ENCODE measurements at regions not wholly inside any gene's neighbourhood (a gene's known extent, or its start where the extent isn't known, plus 50 kb on each side); places are given as distances from the start of the nearest gene placed in this dataset.
"Not testable (repeated sequence)": the region's sequence is repeated elsewhere in the genome, so short reads cannot be mapped to it uniquely, and the experiment has no call there.

DNA sequence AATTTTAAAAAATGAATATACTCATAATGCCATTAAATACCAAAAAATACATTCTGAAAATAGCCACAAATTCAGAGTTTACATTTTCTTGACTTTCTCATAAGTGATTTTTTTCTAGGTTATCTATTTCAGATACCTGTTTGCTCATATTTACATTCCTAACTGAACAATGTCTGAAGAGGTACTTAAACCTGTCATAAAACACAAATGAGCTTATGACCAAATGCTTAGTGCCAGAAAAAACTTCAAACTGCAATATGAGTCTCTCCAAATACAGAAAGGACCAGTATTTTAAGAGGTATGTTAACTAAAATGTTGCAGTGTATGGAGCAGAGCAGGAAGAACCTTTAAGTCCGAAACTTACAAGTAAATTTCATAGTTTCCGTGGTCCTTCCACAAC lies 101.7 kb upstream of the FAN1 start:
- not testable (repeated sequence) for H2AFZ ChIP-seq (ENCODE audit: low read depth, low read length); H3K79me2 ChIP-seq (ENCODE audit: insufficient read depth, low read length); ATAC-seq (ENCODE audit: insufficient read depth, low read depth); H3K4me3 ChIP-seq (ENCODE audit: low read depth in 1 of 2, low read length in 2 of 2); H3K27ac ChIP-seq (ENCODE audit: low read length); H4K20me1 ChIP-seq (ENCODE audit: insufficient read depth, low read length); H3K4me1 ChIP-seq (ENCODE audit: insufficient read depth, low read length); DNase-seq; H3K36me3 ChIP-seq (ENCODE audit: insufficient read depth, low read length); H3K4me2 ChIP-seq (ENCODE audit: insufficient read depth, low read length); H3K27me3 ChIP-seq (ENCODE audit: insufficient read depth, low read length, poor library complexity); H3K9ac ChIP-seq (ENCODE audit: low read depth, low read length); H3K9me3 ChIP-seq (ENCODE audit: insufficient read depth, low read length, severe bottlenecking)

DNA sequence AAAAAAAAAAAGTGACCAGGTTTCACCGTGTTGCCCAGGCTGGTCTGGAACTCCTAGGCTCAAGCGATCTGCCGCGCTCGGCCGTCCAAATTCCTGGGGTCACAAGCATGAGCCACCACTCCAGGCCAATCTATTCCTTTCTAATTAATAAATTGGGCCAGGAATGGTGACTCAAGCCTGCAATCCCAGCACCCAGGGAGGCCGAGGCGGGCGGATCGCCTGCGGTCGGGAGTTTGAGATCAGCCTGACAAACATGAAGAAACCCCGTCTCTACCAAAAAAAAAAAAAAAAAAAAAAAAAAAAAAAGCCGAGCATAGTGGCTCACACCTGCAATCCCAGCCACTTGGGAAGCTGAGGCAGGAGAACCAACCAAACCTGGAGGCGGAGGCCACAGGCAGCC lies 100.0 kb upstream of the FAN1 start:
- not testable (repeated sequence) for H4K20me1 ChIP-seq (ENCODE audit: insufficient read depth, low read length); H3K27me3 ChIP-seq (ENCODE audit: insufficient read depth, low read length, poor library complexity); H3K79me2 ChIP-seq (ENCODE audit: insufficient read depth, low read length); ATAC-seq (ENCODE audit: insufficient read depth, low read depth); H3K9ac ChIP-seq (ENCODE audit: low read depth, low read length); H3K4me1 ChIP-seq (ENCODE audit: insufficient read depth, low read length); H3K36me3 ChIP-seq (ENCODE audit: insufficient read depth, low read length); H3K27ac ChIP-seq (ENCODE audit: low read length); DNase-seq; H3K4me3 ChIP-seq (ENCODE audit: low read depth in 1 of 2, low read length in 2 of 2); H2AFZ ChIP-seq (ENCODE audit: low read depth, low read length); H3K4me2 ChIP-seq (ENCODE audit: insufficient read depth, low read length); H3K9me3 ChIP-seq (ENCODE audit: insufficient read depth, low read length, severe bottlenecking)

- Histone ChIP-seq H3K4me2 (ENCODE audit: insufficient read depth, low read length) (no peak overlapping the region), H4K20me1 (ENCODE audit: insufficient read depth, low read length) (no peaks in the 10 kb centered on the region), H3K36me3 (ENCODE audit: insufficient read depth, low read length) (no peaks in the 10 kb centered on the region), H3K9me3 (ENCODE audit: insufficient read depth, low read length, severe bottlenecking) (no peaks in the 10 kb centered on the region), H3K9ac (ENCODE audit: low read depth, low read length) (no peak overlapping the region), H3K4me1 (ENCODE audit: insufficient read depth, low read length) (no peaks in the 10 kb centered on the region), H3K79me2 (ENCODE audit: insufficient read depth, low read length) (no peaks in the 10 kb centered on the region), H3K27me3 (ENCODE audit: insufficient read depth, low read length, poor library complexity) (no peaks in the 10 kb centered on the region), H3K27ac (ENCODE audit: low read length) (no peak overlapping the region), H3K4me3 (ENCODE audit: low read depth in 1 of 2, low read length in 2 of 2) (no peak overlapping the region), H2AFZ (ENCODE audit: low read depth, low read length) (no peak overlapping the region)
- TF ChIP-seq CTCF (IDR thresholded peaks at IDR 0.05; ENCODE audit: borderline replicate concordance, extremely low read depth, low read length, poor library complexity, severe bottlenecking) (no peak), EZH2 (IDR thresholded peaks at IDR 0.05; ENCODE audit: borderline replicate concordance, low read depth, low read length, severe bottlenecking) (no peak)
- ATAC-seq (ENCODE audit: insufficient read depth, low read depth): no peak
- DNase-seq: no peak
Measured at GRCh38 chr15:30816430-30816829, 87.3 kb upstream of the FAN1 start.

DNA sequence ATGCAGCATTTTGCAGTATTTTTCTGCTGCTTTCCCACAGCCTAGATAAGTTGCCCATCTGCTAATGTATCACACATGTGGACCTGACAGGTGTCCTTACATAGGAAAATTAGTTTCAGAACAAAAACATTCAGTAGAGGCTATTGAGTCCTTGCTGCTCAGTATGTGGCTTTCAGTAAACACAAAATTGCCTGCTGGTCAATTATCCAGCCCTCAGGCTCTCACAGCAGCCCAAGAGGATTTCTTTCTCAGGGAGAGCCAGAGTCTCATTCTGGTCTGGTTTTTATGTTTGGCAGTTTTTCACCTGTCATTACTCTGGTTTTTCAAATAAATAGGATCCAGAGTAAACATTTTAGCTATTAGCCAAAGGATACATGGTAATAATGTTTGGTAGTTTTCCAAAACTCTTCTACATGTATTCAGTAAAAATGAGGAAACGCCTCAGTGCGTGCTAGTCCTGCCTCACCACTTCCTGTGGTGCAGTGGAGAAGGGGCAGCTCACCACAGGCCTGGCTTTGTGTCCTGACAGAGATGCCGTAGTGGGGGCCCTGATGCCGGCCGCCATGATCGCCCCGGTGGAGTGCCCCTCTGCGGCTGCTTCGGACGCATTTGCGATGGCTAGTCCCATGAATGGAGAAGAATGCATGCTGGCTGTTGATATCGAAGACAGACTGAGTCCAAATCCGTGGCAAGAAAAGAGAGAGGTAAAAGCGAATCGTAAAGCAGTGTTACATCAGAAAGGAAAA lies 80.5 kb upstream of the FAN1 start:
- peak overlapping the region; percentile 87 for H3K9ac ChIP-seq (ENCODE audit: low read depth, low read length)
- H3K4me1 ChIP-seq (ENCODE audit: insufficient read depth, low read length): peaks cover 27% of the 10 kb centered on the region
- peak overlapping the region; percentile 96 for H3K27ac ChIP-seq (ENCODE audit: low read length)
- peaks cover 40% of the 10 kb centered on the region for H3K79me2 ChIP-seq (ENCODE audit: insufficient read depth, low read length)
- peak overlapping the region; percentile 95 for H3K4me2 ChIP-seq (ENCODE audit: insufficient read depth, low read length)
- H3K4me3 ChIP-seq (ENCODE audit: low read depth in 1 of 2, low read length in 2 of 2): peak overlapping the region; percentile 87 to 96
- H3K9me3 ChIP-seq (ENCODE audit: insufficient read depth, low read length, severe bottlenecking); H4K20me1 ChIP-seq (ENCODE audit: insufficient read depth, low read length); H3K27me3 ChIP-seq (ENCODE audit: insufficient read depth, low read length, poor library complexity): not testable (repeated sequence)
- peaks cover 28% of the 10 kb centered on the region for H3K36me3 ChIP-seq (ENCODE audit: insufficient read depth, low read length)
- peak; percentile 84 for DNase-seq
- peak; percentile 97 for ATAC-seq (ENCODE audit: insufficient read depth, low read depth)
- peak overlapping the region; percentile 91 for H2AFZ ChIP-seq (ENCODE audit: low read depth, low read length)

- H4K20me1 ChIP-seq (ENCODE audit: insufficient read depth, low read length): no peaks in the 10 kb centered on the region; the same call in 1 of the 2 replicates
- H3K9ac ChIP-seq (ENCODE audit: low read depth, low read length): peak overlapping the region; percentile 87
- DNase-seq (no peak), ATAC-seq (ENCODE audit: insufficient read depth, low read depth) (no peak)
- H3K9me3 ChIP-seq (ENCODE audit: insufficient read depth, low read length, severe bottlenecking): no peaks in the 10 kb centered on the region
- H3K4me1 ChIP-seq (ENCODE audit: insufficient read depth, low read length): peaks cover 30% of the 10 kb centered on the region
- no peak for TF ChIP-seq EZH2 (IDR thresholded peaks at IDR 0.05; ENCODE audit: borderline replicate concordance, low read depth, low read length, severe bottlenecking)
- TF ChIP-seq CTCF (IDR thresholded peaks at IDR 0.05; ENCODE audit: borderline replicate concordance, extremely low read depth, low read length, poor library complexity, severe bottlenecking): no peak
- H2AFZ ChIP-seq (ENCODE audit: low read depth, low read length): peak overlapping the region; percentile 58; the same call in 1 of the 2 replicates
- H3K4me2 ChIP-seq (ENCODE audit: insufficient read depth, low read length): peak overlapping the region; percentile 95
- peak overlapping the region; percentile 34 to 87; a peak in 3 of 4 replicates for H3K4me3 ChIP-seq (ENCODE audit: low read depth in 1 of 2, low read length in 2 of 2)
- H3K79me2 ChIP-seq (ENCODE audit: insufficient read depth, low read length): peaks cover 52% of the 10 kb centered on the region
- H3K27me3 ChIP-seq (ENCODE audit: insufficient read depth, low read length, poor library complexity): no peaks in the 10 kb centered on the region
- peaks cover 41% of the 10 kb centered on the region for H3K36me3 ChIP-seq (ENCODE audit: insufficient read depth, low read length)
- H3K27ac ChIP-seq (ENCODE audit: low read length): peak overlapping the region; percentile 73
Measured at GRCh38 chr15:30824518-30825195, 79.1 kb upstream of the FAN1 start.

Measured in DND-41 (cell line).